ENCODE measurements at regions not wholly inside any gene's neighbourhood (a gene's known extent, or its start where the extent isn't known, plus 50 kb on each side); places are given as distances from the start of the nearest gene placed in this dataset.

GRCh38 chr3:109922856-109923255, 585.5 kb upstream of the DPPA4 start:
- Histone ChIP-seq H3K27me3 (no peaks in the 10 kb centered on the region), H3K4me3 (no peak overlapping the region), H3K4me1 (no peaks in the 10 kb centered on the region), H3K9me3 (no peaks in the 10 kb centered on the region), H3K36me3 (no peaks in the 10 kb centered on the region), H3K27ac (no peak overlapping the region)
- intact Hi-C loops (cut with DNase I): no loop called here
- DNase-seq (ENCODE audit: low spot score in 2 of 2): no peak
- no peak for TF ChIP-seq CTCF (IDR thresholded peaks at IDR 0.05)

- TF ChIP-seq CTCF (IDR thresholded peaks at IDR 0.05): no peak
- no peaks in the 10 kb centered on the region for H3K27me3 ChIP-seq
- no peaks in the 10 kb centered on the region for H3K4me1 ChIP-seq
- H3K27ac ChIP-seq: no peak overlapping the region
- intact Hi-C loops (cut with DNase I): no loop called here
- H3K36me3 ChIP-seq: no peaks in the 10 kb centered on the region
- no peaks in the 10 kb centered on the region for H3K9me3 ChIP-seq
- DNase-seq (ENCODE audit: low spot score in 2 of 2): no peak
- H3K4me3 ChIP-seq: no peak overlapping the region
These were observed 586.1 kb upstream of the DPPA4 start for GRCh38 chr3:109923431-109923830.

- TF ChIP-seq CTCF (IDR thresholded peaks at IDR 0.05): no peak
- DNase-seq (ENCODE audit: low spot score in 2 of 2): no peak
- H3K4me1 ChIP-seq: no peaks in the 10 kb centered on the region
These were observed 586.9 kb upstream of the DPPA4 start for GRCh38 chr3:109924196-109924595.

GRCh38 chr3:109926376-109926775, 589.0 kb upstream of the DPPA4 start:
- H3K9me3 ChIP-seq: no peaks in the 10 kb centered on the region
- TF ChIP-seq CTCF (IDR thresholded peaks at IDR 0.05): no peak
- no peak overlapping the region for H3K4me3 ChIP-seq
- intact Hi-C loops (cut with DNase I): loop anchor here (5.0 kb wide), 1 partner anchor 1146 kb away; the partner anchor contains the start of gene NECTIN3
- H3K4me1 ChIP-seq: no peaks in the 10 kb centered on the region
- H3K27me3 ChIP-seq: no peaks in the 10 kb centered on the region
- H3K27ac ChIP-seq: no peak overlapping the region
- no peaks in the 10 kb centered on the region for H3K36me3 ChIP-seq
- DNase-seq (ENCODE audit: low spot score in 2 of 2): no peak

More at GRCh38 chr3:109924196-109924595, 586.9 kb upstream of the DPPA4 start:
- no peak overlapping the region for H3K4me3 ChIP-seq
- H3K36me3 ChIP-seq: no peaks in the 10 kb centered on the region
- no peaks in the 10 kb centered on the region for H3K9me3 ChIP-seq
- H3K27me3 ChIP-seq: no peaks in the 10 kb centered on the region
- H3K27ac ChIP-seq: no peak overlapping the region
- intact Hi-C loops (cut with DNase I): no loop called here

- intact Hi-C loops (cut with DNase I): loop anchor here (5.0 kb wide), 1 partner anchor 1145 kb away; the partner anchor contains the start of gene NECTIN3
- H3K4me1 ChIP-seq: no peaks in the 10 kb centered on the region
- H3K27me3 ChIP-seq: no peaks in the 10 kb centered on the region
- H3K9me3 ChIP-seq: no peaks in the 10 kb centered on the region
- TF ChIP-seq CTCF (IDR thresholded peaks at IDR 0.05): no peak
- no peak overlapping the region for H3K4me3 ChIP-seq
- no peak for DNase-seq (ENCODE audit: low spot score in 2 of 2)
- no peak overlapping the region for H3K27ac ChIP-seq
- no peaks in the 10 kb centered on the region for H3K36me3 ChIP-seq
These were observed 589.8 kb upstream of the DPPA4 start for GRCh38 chr3:109927161-109927560.

GRCh38 chr3:109927726-109928125, 590.4 kb upstream of the DPPA4 start:
- no peaks in the 10 kb centered on the region for H3K27me3 ChIP-seq
- H3K4me1 ChIP-seq: no peaks in the 10 kb centered on the region
- DNase-seq (ENCODE audit: low spot score in 2 of 2): no peak
- no peak overlapping the region for H3K4me3 ChIP-seq
- no peak for TF ChIP-seq CTCF (IDR thresholded peaks at IDR 0.05)
- H3K9me3 ChIP-seq: no peaks in the 10 kb centered on the region
- intact Hi-C loops (cut with DNase I): loop anchor here (5.0 kb wide), 1 partner anchor 1145 kb away; the partner anchor contains the start of gene NECTIN3
- H3K27ac ChIP-seq: no peak overlapping the region
- H3K36me3 ChIP-seq: no peaks in the 10 kb centered on the region
